ENCODE measurements at regions not wholly inside any gene's neighbourhood (a gene's known extent, or its start where the extent isn't known, plus 50 kb on each side); places are given as distances from the start of the nearest gene placed in this dataset.
A peak's percentile ranks its signal among the peaks of the same experiment; 100 is the strongest.

DNA sequence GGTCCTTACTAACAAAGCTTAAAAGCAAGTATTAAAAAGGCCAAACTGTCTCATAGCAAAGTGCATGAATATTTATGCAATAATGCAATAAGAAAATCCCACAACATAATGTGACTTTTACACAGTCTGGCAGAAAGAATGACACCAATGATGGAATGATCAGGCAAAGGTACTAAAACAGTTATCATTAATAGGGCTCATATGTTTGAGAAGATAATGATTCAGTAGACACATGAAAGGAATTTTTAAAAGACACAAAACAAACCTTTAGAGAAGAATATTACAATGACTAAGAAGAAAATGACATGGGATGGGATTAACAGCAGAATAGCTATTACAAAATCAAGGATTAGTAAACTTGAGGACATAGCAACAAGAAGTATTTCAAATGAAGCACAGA lies 1411.2 kb upstream of the TMEM132C start:
- DNase-seq (ENCODE audit: low read depth) = no peak

DNA sequence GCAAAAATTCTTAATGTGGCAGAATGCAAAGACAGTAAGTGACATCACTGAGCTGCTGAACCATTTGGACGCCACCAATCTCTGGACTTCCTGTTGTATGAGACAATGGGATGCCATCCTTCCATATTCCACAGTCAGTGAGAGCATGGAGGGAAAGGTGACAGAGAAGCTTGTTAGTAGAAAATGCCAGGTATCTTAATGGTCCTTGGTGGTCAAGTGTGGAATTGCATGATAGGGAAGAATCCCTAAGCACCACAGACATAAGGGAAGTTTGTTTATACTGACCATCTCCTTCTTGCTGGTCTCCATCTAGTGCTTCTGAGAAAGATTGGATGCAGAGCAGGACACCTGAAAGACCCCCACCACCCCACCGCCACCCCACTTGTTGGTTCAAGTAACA lies 1410.0 kb upstream of the TMEM132C start:
- DNase-seq (ENCODE audit: low read depth) = no peak

GRCh38 chr12:126858560-126858959 lies 1408.4 kb upstream of the TMEM132C start:
- no peak for DNase-seq (ENCODE audit: low read depth)

- DNase-seq (ENCODE audit: low read depth) = no peak
Observed at GRCh38 chr12:126860210-126860609, 1406.8 kb upstream of the TMEM132C start.

GRCh38 chr12:126862500-126862899 lies 1404.5 kb upstream of the TMEM132C start:
- no peak for DNase-seq (ENCODE audit: low read depth)

- DNase-seq (ENCODE audit: low read depth) = no peak
Observed at GRCh38 chr12:126869644-126870043, 1397.3 kb upstream of the TMEM132C start.

- no peak for DNase-seq (ENCODE audit: low read depth)
Observed at GRCh38 chr12:126873701-126874100, 1393.3 kb upstream of the TMEM132C start.

DNA sequence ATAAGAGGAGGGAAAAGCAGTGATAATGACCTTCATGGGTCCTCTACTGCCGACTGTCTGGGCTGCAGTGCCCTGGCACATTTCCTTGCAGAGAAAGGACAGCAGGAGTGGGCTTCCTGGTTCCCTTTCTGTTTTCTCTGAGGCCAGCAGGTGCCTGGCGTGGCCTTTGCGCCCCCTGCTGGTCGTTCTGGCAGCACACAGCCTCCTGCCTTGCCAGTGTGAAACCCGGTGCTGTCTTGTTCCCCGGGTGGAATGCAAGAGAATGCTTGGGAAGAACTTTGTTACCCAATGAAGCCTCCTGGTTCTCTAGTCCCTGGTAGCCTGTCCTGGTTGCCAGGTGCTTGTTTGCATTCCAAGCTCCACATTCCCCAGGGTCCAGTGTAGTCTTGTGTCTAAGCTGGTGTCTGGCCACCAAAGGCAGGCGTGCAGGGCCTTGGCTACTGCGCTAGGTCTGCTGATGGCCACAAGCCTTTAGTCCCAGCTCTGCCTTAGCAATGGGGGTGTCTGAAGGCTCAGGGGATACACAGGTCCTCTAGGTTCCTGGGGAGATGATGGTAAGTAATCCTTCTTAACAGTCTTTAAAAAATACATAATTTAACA lies 1392.4 kb upstream of the TMEM132C start:
- DNase-seq (ENCODE audit: low read depth) = peak; percentile 50

GRCh38 chr12:126879842-126880241 lies 1387.1 kb upstream of the TMEM132C start:
- DNase-seq (ENCODE audit: low read depth) = no peak

DNA sequence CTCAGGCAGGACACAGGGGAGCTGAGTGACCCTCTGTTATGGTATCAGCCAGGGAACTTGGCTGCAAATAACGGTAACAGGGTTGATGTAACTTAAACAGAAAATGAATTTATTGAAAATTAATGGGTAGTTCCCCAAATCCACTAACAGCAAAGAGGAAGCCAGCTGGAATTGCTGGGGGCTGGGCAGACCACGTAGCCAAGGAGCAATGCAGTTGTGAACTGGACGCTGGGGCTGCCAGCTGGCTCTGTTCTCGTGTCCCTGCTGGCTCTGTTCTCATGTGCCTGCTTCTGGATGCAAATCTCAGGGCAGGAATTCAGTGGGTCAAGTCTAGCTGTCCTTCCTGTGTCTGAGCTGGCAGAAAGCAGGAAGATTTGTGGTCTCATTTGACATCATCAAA lies 1383.3 kb upstream of the TMEM132C start:
- DNase-seq (ENCODE audit: low read depth) = no peak

GRCh38 chr12:126889501-126889900 lies 1377.5 kb upstream of the TMEM132C start:
- no peak for DNase-seq (ENCODE audit: low read depth)

- no peak for DNase-seq (ENCODE audit: low read depth)
Observed at GRCh38 chr12:126890097-126890496, 1376.9 kb upstream of the TMEM132C start.

DNA sequence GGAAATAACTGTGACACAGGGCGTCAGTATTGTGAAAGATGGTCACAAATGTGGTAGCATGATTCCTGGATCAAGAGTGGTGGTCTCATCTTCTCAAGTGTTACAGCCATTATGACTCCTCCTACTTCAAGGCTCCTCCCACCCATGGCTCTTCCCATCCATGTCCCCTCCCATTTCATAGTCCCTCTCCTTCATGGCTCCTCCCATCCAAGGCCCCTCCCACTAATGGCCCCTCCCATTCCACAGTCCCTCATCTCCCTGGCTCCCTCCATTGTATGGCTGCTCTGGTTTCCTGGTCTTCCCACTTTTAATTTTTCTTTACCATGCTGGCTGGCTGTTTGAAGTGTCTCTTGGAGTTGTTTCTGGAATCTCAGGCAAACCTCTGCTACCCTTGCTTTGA lies 1375.2 kb upstream of the TMEM132C start:
- no peak for DNase-seq (ENCODE audit: low read depth)

- no peak for DNase-seq (ENCODE audit: low read depth)
Observed at GRCh38 chr12:126895951-126896913, 1370.7 kb upstream of the TMEM132C start.

GRCh38 chr12:126897102-126897501 lies 1369.9 kb upstream of the TMEM132C start:
- no peak for DNase-seq (ENCODE audit: low read depth)

GRCh38 chr12:126897778-126898177 lies 1369.2 kb upstream of the TMEM132C start:
- no peak for DNase-seq (ENCODE audit: low read depth)

- DNase-seq (ENCODE audit: low read depth) = no peak
Observed at GRCh38 chr12:126898562-126898961, 1368.4 kb upstream of the TMEM132C start.

GRCh38 chr12:126899926-126900792 lies 1366.8 kb upstream of the TMEM132C start:
- DNase-seq (ENCODE audit: low read depth) = no peak

DNA sequence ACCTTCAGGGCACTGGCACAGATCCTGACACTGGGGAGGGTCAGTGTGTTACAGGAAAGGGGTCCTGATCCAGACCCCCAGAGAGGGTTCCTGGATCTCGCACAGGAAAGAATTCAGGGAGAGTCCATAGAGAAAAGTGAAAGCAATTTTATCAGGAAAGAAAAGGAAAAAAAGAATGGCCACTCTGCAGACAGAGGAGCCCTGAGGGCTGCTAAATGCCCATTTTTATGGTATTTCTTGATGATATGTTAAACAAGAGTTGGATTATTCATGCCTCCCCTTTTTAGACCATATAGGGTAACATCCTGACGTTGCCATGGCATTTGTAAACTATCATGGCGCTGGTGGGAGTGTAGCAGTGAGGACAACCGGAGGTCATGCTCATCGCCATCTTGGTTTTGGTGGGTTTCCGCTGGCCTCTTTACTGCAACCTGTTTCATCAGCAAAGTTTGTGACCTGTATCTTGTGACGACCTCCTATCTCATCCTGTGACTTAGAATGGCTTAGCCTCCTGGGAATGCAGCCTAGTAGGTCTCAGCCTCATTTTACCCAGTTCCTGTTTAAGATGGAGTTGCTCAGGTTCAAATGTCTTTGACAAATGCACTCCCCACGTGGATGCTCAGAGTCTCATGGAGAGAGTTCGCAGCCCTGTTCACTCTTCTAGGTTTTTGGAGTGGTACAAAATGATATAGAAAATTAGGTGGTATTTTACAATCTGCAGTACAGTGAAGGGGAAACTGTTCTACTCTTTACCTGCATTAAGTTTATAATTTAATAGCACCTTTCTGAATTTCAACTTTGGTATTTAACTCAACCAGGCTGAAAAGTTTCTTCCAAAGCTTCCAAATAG lies 1363.7 kb upstream of the TMEM132C start:
- no peak for DNase-seq (ENCODE audit: low read depth)

- no peak for DNase-seq (ENCODE audit: low read depth)
Observed at GRCh38 chr12:126905752-126906151, 1361.2 kb upstream of the TMEM132C start.

Measured in activated T-cell treated with anti-CD3 and anti-CD28 coated beads for 1 hour (primary cell).